GM12865 (cell line): ENCODE measurements at regions not wholly inside any gene's neighbourhood (a gene's known extent, or its start where the extent isn't known, plus 50 kb on each side); places are given as distances from the start of the nearest gene placed in this dataset.

Source experiments
- DNase-seq: peaks from one replicate; pipeline ENCODE4 v3.0.0; 2010; ENCODE audit warnings: low read depth
- H3K4me3 ChIP-seq: 2 replicates; pipeline ENCODE4 v1.5.1; 2011; ENCODE audit warnings: mild to moderate bottlenecking, low read depth, low read length, control low read depth
- TF ChIP-seq, protein P1 (sequence below): IDR thresholded peaks from 2 replicates; pipeline ENCODE4 v1.5.1; 2011; ENCODE audit warnings: low read length, control low read depth, low read depth, inconsistent platforms; ENCODE audit not compliant: insufficient read depth; ENCODE audit errors: missing control alignments

DNA sequence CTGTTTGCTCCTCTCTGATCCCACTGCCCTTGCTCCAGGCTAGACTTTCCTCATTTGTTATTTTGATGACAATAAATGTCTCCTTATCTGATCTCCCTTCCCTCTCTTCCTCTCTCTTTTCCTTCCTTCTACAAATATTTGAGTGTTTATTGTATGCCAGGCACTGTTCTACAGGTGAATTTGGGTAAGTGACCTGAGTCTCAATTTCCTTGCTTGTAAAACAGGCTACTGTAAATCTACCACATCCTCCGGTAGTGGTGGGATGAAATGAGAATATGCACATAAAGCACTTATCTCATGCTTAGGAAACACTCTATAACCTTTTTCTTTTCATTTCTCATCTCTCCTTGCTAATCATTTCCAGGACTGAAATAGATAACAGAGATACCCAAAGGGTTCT is 86.4 kb downstream of the HMHB1 start:
- no peak for DNase-seq
- TF ChIP-seq, protein P1, sequence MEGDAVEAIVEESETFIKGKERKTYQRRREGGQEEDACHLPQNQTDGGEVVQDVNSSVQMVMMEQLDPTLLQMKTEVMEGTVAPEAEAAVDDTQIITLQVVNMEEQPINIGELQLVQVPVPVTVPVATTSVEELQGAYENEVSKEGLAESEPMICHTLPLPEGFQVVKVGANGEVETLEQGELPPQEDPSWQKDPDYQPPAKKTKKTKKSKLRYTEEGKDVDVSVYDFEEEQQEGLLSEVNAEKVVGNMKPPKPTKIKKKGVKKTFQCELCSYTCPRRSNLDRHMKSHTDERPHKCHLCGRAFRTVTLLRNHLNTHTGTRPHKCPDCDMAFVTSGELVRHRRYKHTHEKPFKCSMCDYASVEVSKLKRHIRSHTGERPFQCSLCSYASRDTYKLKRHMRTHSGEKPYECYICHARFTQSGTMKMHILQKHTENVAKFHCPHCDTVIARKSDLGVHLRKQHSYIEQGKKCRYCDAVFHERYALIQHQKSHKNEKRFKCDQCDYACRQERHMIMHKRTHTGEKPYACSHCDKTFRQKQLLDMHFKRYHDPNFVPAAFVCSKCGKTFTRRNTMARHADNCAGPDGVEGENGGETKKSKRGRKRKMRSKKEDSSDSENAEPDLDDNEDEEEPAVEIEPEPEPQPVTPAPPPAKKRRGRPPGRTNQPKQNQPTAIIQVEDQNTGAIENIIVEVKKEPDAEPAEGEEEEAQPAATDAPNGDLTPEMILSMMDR = no peak

DNA sequence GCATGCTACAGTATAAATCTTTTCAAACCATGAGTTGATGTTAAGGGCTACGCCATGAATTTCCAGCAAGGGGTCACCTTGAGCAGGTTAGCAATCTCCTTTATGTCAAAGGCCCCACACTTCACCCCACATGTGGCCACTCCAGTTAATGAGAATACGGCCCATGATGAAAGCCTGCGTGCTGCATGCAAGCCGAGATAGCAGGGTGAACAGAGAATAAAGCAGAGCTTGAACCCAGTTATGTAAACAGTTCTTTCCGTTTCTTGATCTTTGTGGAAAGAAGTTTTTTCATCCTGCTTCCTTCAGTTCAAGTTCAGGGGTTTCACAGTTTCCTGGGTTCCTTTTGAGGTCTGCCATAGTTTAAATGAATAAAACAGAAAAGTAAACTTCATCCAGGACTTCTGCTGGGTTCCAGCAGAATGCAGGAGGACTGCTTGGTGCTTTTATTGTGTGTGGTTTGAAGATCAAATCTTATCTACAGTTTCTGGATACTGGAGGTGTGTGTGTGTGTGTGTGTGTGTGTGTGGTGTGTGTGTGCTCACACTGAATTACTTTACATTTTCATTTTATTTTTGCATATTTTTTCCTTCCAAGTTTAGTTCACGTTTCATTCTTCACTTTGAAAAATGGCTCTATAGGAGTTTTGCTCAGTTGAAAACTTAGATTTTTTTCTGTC is 87.1 kb downstream of the HMHB1 start:
- DNase-seq = no peak
- H3K4me3 ChIP-seq = no peak overlapping the region
- TF ChIP-seq, protein P1 = no peak

More for the DNA sequence above, 86.4 kb downstream of the HMHB1 start:
- no peak overlapping the region for H3K4me3 ChIP-seq

DNA sequence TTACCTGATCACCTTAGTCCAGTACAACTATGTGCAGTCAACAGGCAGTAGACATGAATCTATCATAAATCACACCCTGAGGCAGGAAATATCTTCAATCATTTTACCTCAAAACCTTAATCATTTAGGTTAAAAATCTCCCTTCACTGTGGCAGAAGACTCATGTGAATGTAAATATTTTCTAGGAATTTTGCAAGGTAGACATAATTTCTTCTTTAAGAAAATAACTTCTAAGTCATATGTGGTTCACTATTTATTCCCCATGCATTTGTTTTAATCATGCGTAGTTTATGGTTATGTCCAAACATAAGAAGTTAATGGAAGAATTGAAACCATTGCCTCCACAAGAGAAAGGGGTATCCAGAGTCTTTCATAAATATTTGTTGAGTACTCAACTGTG is 97.0 kb downstream of the HMHB1 start:
- DNase-seq = no peak
- no peak overlapping the region for H3K4me3 ChIP-seq
- TF ChIP-seq, protein P1 = no peak

DNA sequence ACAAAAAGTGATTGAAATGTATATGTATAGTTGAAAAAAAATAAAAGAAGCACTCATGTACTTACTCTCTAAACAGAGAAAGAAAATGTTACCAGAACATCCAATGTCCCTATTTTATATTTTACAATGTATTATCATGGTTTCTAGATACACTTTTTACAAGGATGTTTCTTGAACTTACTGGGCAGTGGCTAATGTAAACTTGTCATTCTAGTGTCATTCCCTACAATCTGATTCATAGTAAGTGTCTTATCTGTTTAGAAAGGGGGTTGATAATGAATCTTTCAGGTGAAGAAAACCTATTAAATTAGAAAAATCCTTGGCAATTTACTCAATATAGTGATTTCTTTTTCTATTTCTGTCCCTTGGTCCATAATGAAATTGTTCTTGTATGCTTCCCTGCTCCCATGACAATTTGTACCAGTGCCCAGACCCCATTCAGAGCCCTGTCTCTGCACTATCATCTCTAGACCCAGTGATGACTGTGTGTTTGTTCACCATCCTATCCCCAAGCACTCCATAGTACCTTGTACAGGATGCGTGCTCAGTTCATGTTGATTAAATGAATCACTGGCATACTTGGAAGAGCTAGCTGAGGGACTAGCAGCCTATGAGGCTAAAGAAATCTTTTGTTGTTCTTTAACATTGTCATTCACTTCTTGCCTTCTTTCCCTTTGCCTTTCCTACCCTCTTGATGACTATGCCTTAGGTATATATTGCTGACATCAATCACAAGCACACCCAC is 101.2 kb downstream of the HMHB1 start:
- no peak for DNase-seq
- H3K4me3 ChIP-seq = no peak overlapping the region
- TF ChIP-seq, protein P1 = no peak

DNA sequence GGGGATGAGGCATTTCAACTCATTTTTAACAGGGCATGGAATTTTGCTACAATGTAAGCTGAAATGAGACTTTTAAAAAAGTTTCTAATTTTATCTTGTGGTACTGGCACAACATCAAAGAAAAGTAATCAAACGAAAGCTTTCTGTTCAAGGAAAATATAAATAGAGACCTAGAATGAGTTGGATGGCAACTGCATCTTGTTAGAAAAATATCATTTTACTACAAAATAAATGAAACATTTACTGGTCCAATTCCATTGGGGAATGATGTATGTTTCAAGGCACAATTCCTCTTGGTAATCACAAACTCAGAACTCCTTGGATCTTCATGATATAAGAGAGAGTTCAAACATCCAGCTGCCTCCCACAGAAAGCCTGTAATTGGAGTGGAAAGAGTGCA is 102.8 kb downstream of the HMHB1 start:
- H3K4me3 ChIP-seq = no peak overlapping the region
- TF ChIP-seq, protein P1 = no peak
- DNase-seq = no peak

DNA sequence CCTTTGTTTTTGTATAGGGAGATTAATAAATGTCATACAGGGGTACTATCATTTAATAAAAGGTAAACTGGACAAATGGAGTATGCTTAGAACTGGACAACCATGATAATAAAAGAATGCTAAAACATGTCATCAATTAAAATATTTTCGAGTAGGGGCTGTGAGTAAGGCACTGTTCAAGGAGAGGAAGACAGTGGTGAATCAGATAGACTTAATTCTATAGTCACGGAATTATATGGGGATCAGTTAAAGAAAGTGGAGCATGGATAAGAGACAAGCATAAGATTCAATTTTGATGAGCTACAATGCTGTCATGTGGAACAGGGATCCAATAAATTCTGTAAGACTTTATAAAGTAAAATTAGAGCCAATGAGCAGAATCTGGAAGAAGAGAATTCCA is 104.5 kb downstream of the HMHB1 start:
- H3K4me3 ChIP-seq = no peak overlapping the region
- TF ChIP-seq, protein P1 = no peak
- DNase-seq = no peak
